GM12878 (cell line): ENCODE measurements at regions not wholly inside any gene's neighbourhood (a gene's known extent, or its start where the extent isn't known, plus 50 kb on each side); places are given as distances from the start of the nearest gene placed in this dataset.

Experiments
- ATAC-seq: fragments of 200-7000 bp; cut with Tn5 transposase; 3 replicates; pipeline ENCODE4 v1.9.1; 2020; ENCODE audit warnings: mild to moderate bottlenecking, moderate library complexity
- BruUV-seq: library from RNA; stranded (reverse); fragments of 400-500 nt; replicated peaks from 2 replicates; lab custom pipeline; 2021; lab: Mats Ljungman, UMichigan
- CTCF ChIA-PET: fragments of 300-600 bp; sonication (Branson Sonifier 250); formaldehyde crosslinking; extraction: SDS; loops from one replicate; lab custom pipeline; 2021; ENCODE audit warnings: inconsistent platforms; lab: Yijun Ruan, JAX
- POLR2A ChIA-PET: fragments of 350-600 bp; formaldehyde crosslinking; extraction: SDS; loops from one replicate; lab custom pipeline; 2021; ENCODE audit warnings: inconsistent platforms; lab: Charles Lee
- RAD21 ChIA-PET: fragments of 300-600 bp; sonication (Branson Sonifier 250); formaldehyde crosslinking; loops from one replicate; lab custom pipeline; 2023; ENCODE audit warnings: antibody characterized with exemption; ENCODE audit not compliant: unreplicated experiment; lab: Charles Lee
- SMC1A ChIA-PET: fragments of 300-600 bp; sonication (Branson Sonifier 250); formaldehyde crosslinking; loops from one replicate; lab custom pipeline; 2023; ENCODE audit not compliant: unreplicated experiment, uncharacterized antibody; lab: Charles Lee
- DNase-seq: peaks from one replicate; pipeline ENCODE4 v3.0.0-alpha.2; 2011; ENCODE audit warnings: low read depth, low spot score
- FAIRE-seq: peaks from 3 replicates; lab custom pipeline; 2011; peaks lifted over from hg19 to GRCh38; lab: Jason Lieb, UNC
- H2AFZ ChIP-seq: 2 replicates; pipeline ENCODE4 v1.6.0; 2011; ENCODE audit warnings: low read depth, low read length, control low read depth; ENCODE audit not compliant: control insufficient read depth
- H3K27ac ChIP-seq: 2 replicates; pipeline ENCODE4 v1.5.1; 2011; ENCODE audit warnings: control low read depth; ENCODE audit not compliant: control insufficient read depth, insufficient read depth
- H3K27me3 ChIP-seq, 2 experiments: replicated peaks in 1 of 2; 2 replicates each; pipeline versions ENCODE4 v1.6.0 to v1.6.1; 2011; ENCODE audit warnings: low read length in 1 of 2; ENCODE audit not compliant: control insufficient read depth in 2 of 2, insufficient read depth in 2 of 2
- H3K36me3 ChIP-seq, 2 experiments: 2 replicates each; pipeline ENCODE4 v1.5.1; 2011; ENCODE audit warnings: low read length in 1 of 2; ENCODE audit not compliant: control insufficient read depth in 2 of 2, insufficient read depth in 2 of 2
- H3K4me1 ChIP-seq: 2 replicates; pipeline ENCODE4 v1.6.1; 2011; ENCODE audit warnings: mild to moderate bottlenecking, low read length, moderate library complexity, mixed read lengths; ENCODE audit not compliant: control insufficient read depth, insufficient read depth
- H3K4me2 ChIP-seq: 2 replicates; pipeline ENCODE4 v1.6.0; 2011; ENCODE audit warnings: control low read depth; ENCODE audit not compliant: control insufficient read depth, insufficient read depth
- H3K4me3 ChIP-seq: fragments of 200-600 bp; sonication (generic); 2 replicates; pipeline ENCODE4 v1.5.1; 2016
- H3K79me2 ChIP-seq: 2 replicates; pipeline ENCODE4 v1.6.0; 2011; ENCODE audit warnings: low read length; ENCODE audit not compliant: control insufficient read depth, insufficient read depth
- H3K9ac ChIP-seq: 2 replicates; pipeline ENCODE4 v1.8.0; 2011; ENCODE audit warnings: low read length, control low read depth, mixed read lengths; ENCODE audit not compliant: control insufficient read depth, insufficient read depth
- H3K9me3 ChIP-seq: replicated peaks from 3 replicates; pipeline ENCODE4 v1.5.1; 2011; ENCODE audit warnings: mild to moderate bottlenecking, low read length; ENCODE audit not compliant: control insufficient read depth, insufficient read depth
- H4K20me1 ChIP-seq: 2 replicates; pipeline ENCODE4 v1.6.0; 2011; ENCODE audit not compliant: control insufficient read depth, insufficient read depth
- BMI1 ChIP-seq: fragments of 450-650 bp; IDR thresholded peaks from 2 replicates; pipeline ENCODE4 v1.6.1; 2016; ENCODE audit warnings: mild to moderate bottlenecking, moderate library complexity, borderline replicate concordance
- CREB1 ChIP-seq: IDR thresholded peaks from 2 replicates; pipeline ENCODE4 v1.6.1; 2012; ENCODE audit warnings: low read depth, mild to moderate bottlenecking, inconsistent platforms
- EP300 ChIP-seq, 2 experiments: fragments of 150-350 bp in 1 of 2; IDR thresholded peaks; 2 replicates each; pipeline ENCODE4 v1.6.1; 2011 to 2012; ENCODE audit warnings: low read depth in 2 of 2, low read length in 2 of 2, borderline replicate concordance in 1 of 2, improper control_type of control experiment in 1 of 2, inconsistent platforms in 1 of 2; ENCODE audit not compliant: control insufficient read depth in 1 of 2
- EZH2 ChIP-seq: IDR thresholded peaks from 2 replicates; pipeline ENCODE4 v1.6.1; 2012; ENCODE audit warnings: low read depth, mild to moderate bottlenecking, control low read depth, inconsistent platforms, low read length, borderline replicate concordance; ENCODE audit not compliant: control insufficient read depth
- FOS ChIP-seq: IDR thresholded peaks from 3 replicates; pipeline ENCODE4 v1.6.1; 2011; ENCODE audit warnings: borderline replicate concordance; ENCODE audit not compliant: insufficient read length; ENCODE audit errors: extremely low read depth
- KLF5 ChIP-seq: fragments of 450-650 bp; IDR thresholded peaks from 2 replicates; pipeline ENCODE4 v1.6.1; 2014; ENCODE audit warnings: mild to moderate bottlenecking; ENCODE audit not compliant: partially characterized antibody
- NFIC ChIP-seq: IDR thresholded peaks from 2 replicates; pipeline ENCODE4 v1.6.1; 2012; ENCODE audit warnings: low read depth, mild to moderate bottlenecking, inconsistent platforms, low read length, moderate library complexity
- NR2F1 ChIP-seq: fragments of 450-650 bp; conservative IDR thresholded peaks from 2 replicates; pipeline ENCODE4 v1.6.1; 2017; ENCODE audit warnings: mild to moderate bottlenecking
- RAD21 ChIP-seq: IDR thresholded peaks from 2 replicates; pipeline ENCODE4 v1.6.1; 2011; ENCODE audit warnings: mild to moderate bottlenecking, low read depth, low read length, moderate library complexity; ENCODE audit not compliant: insufficient read depth
- SIN3A ChIP-seq: IDR thresholded peaks from 2 replicates; pipeline ENCODE4 v1.6.1; 2012; ENCODE audit warnings: low read depth, low read length, improper control_type of control experiment
- TAF1 ChIP-seq: IDR thresholded peaks from 2 replicates; pipeline ENCODE4 v1.6.1; 2011; ENCODE audit warnings: mild to moderate bottlenecking, low read depth, low read length, borderline replicate concordance
- TCF12 ChIP-seq: IDR thresholded peaks from 2 replicates; pipeline ENCODE4 v1.6.1; 2011; ENCODE audit warnings: low read depth, mild to moderate bottlenecking, low read length
- YBX1 ChIP-seq: fragments of 450-650 bp; IDR thresholded peaks from 2 replicates; pipeline ENCODE4 v1.6.1; 2016; ENCODE audit warnings: antibody characterized with exemption
- ZNF217 ChIP-seq: fragments of 450-650 bp; IDR thresholded peaks from 2 replicates; pipeline ENCODE4 v1.6.1; 2017; ENCODE audit warnings: antibody characterized with exemption, mild to moderate bottlenecking
- WGBS: methylation state at CpG from one replicate; pipeline ENCODE4 v1.1.6; 2016; ENCODE audit warnings: low lambda C conversion rate; ENCODE audit not compliant: insufficient replicate concordance, insufficient coverage; ENCODE audit errors: missing lambda C conversion rate; 5-methylcytosine and 5-hydroxymethylcytosine counted together
- in situ Hi-C: fragments of 300-500 bp; cut with MboI; formaldehyde crosslinking; loops from 9 replicates; pipeline ENCODE4 v1.14.3; 2018; ENCODE audit warnings: mixed read lengths
- intact Hi-C: fragments of 100-400 bp; cut with micrococcal nuclease; formaldehyde crosslinking; loops from one replicate; pipeline ENCODE4 v1.14.2; 2022; ENCODE audit not compliant: unreplicated experiment
- TF ChIP-seq, protein P1 (sequence below): IDR thresholded peaks from 2 replicates; pipeline ENCODE4 v1.6.1; 2011; ENCODE audit warnings: borderline replicate concordance, low read depth, mild to moderate bottlenecking, moderate library complexity, low read length; ENCODE audit not compliant: insufficient read depth, poor library complexity, severe bottlenecking
- TF ChIP-seq, protein P2 (sequence below): IDR thresholded peaks from 2 replicates; pipeline ENCODE4 v1.6.1; 2011; ENCODE audit warnings: mild to moderate bottlenecking, low read depth, low read length, moderate library complexity; ENCODE audit not compliant: insufficient replicate concordance
- TF ChIP-seq, protein P3 (sequence below): fragments of 450-650 bp; IDR thresholded peaks from 2 replicates; pipeline ENCODE4 v1.6.1; 2017; ENCODE audit warnings: low read depth, mild to moderate bottlenecking, moderate library complexity
- TF ChIP-seq, protein P4 (sequence below): IDR thresholded peaks from 2 replicates; pipeline ENCODE4 v1.6.1; 2012; ENCODE audit warnings: low read length, inconsistent platforms

DNA sequence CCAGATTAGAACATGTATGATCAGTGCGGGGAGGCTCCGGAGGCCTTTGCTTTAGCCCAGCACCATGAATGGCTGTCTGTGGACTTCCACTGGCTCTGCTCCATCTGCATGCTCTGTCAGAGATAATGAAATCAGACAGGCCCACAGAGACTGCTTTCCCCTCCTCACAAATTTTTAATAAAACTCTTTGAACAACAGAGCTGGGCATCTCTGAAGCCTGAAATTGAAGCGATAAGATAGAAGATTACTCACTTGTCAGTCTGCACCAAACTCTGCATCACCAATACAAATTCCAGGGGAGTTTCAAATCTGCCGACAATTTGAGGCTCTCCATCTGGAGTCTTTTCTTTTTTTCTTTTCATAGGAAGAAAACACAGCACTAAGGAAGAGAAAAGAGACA is 110.0 kb downstream of the DYRK2 start (continued):
- no peak for TF ChIP-seq NFIC
- TF ChIP-seq, protein P1, sequence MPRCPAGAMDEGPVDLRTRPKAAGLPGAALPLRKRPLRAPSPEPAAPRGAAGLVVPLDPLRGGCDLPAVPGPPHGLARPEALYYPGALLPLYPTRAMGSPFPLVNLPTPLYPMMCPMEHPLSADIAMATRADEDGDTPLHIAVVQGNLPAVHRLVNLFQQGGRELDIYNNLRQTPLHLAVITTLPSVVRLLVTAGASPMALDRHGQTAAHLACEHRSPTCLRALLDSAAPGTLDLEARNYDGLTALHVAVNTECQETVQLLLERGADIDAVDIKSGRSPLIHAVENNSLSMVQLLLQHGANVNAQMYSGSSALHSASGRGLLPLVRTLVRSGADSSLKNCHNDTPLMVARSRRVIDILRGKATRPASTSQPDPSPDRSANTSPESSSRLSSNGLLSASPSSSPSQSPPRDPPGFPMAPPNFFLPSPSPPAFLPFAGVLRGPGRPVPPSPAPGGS, result no peak

DNA sequence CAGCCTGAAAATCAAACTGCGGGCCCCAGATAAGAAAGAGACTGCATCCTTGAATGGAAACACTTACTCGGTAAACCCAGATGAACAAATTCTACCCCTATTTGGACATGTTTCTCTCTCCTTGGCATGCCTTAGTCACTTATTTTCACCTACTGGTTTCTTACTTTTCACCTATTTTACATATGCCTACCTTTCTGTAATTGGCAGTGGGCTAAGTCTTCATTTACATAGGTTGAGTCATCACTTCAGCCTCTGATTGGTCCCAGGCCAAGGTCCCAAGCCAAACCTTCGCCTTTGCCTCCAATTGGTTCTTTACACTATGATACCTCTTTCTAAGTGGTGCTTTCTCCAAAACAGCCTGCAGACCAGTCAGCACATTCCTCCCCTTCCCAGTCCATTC is 111.3 kb downstream of the DYRK2 start:
- POLR2A ChIA-PET, result no interaction called here
- no peak for ATAC-seq
- CTCF ChIA-PET, result no interaction called here
- TF ChIP-seq KLF5 (no peak), EZH2 (no peak), FOS (no peak), NR2F1 (no peak), YBX1 (no peak), ZNF217 (no peak), SIN3A (no peak), RAD21 (no peak), CREB1 (no peak), EP300 (IDR thresholded peaks at IDR 0.05; ENCODE audit: borderline replicate concordance in 1 of 2, control insufficient read depth in 1 of 2, low read depth in 2 of 2, low read length in 2 of 2) (no peak), BMI1 (no peak), TAF1 (no peak), TCF12 (no peak)
- TF ChIP-seq, protein P2, sequence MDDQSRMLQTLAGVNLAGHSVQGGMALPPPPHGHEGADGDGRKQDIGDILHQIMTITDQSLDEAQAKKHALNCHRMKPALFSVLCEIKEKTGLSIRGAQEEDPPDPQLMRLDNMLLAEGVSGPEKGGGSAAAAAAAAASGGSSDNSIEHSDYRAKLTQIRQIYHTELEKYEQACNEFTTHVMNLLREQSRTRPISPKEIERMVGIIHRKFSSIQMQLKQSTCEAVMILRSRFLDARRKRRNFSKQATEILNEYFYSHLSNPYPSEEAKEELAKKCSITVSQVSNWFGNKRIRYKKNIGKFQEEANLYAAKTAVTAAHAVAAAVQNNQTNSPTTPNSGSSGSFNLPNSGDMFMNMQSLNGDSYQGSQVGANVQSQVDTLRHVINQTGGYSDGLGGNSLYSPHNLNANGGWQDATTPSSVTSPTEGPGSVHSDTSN, result no peak
- TF ChIP-seq, protein P3, sequence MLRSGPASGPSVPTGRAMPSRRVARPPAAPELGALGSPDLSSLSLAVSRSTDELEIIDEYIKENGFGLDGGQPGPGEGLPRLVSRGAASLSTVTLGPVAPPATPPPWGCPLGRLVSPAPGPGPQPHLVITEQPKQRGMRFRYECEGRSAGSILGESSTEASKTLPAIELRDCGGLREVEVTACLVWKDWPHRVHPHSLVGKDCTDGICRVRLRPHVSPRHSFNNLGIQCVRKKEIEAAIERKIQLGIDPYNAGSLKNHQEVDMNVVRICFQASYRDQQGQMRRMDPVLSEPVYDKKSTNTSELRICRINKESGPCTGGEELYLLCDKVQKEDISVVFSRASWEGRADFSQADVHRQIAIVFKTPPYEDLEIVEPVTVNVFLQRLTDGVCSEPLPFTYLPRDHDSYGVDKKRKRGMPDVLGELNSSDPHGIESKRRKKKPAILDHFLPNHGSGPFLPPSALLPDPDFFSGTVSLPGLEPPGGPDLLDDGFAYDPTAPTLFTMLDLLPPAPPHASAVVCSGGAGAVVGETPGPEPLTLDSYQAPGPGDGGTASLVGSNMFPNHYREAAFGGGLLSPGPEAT, result no peak
- TF ChIP-seq, protein P4, sequence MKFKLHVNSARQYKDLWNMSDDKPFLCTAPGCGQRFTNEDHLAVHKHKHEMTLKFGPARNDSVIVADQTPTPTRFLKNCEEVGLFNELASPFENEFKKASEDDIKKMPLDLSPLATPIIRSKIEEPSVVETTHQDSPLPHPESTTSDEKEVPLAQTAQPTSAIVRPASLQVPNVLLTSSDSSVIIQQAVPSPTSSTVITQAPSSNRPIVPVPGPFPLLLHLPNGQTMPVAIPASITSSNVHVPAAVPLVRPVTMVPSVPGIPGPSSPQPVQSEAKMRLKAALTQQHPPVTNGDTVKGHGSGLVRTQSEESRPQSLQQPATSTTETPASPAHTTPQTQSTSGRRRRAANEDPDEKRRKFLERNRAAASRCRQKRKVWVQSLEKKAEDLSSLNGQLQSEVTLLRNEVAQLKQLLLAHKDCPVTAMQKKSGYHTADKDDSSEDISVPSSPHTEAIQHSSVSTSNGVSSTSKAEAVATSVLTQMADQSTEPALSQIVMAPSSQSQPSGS, result no peak

More for the DNA sequence above, 111.3 kb downstream of the DYRK2 start:
- Histone ChIP-seq H3K27me3 (no peaks in the 10 kb centered on the region; a peak in 1 of 4 replicates), H3K4me2 (no peak overlapping the region), H2AFZ (no peak overlapping the region), H3K79me2 (no peaks in the 10 kb centered on the region), H3K27ac (no peak overlapping the region), H4K20me1 (no peaks in the 10 kb centered on the region), H3K9me3 (no peaks in the 10 kb centered on the region; the same call in 2 of the 3 replicates), H3K36me3 (no peaks in the 10 kb centered on the region), H3K9ac (no peak overlapping the region), H3K4me1 (peaks cover 20% of the 10 kb centered on the region; the same call in 1 of the 2 replicates), H3K4me3 (no peak overlapping the region)
- BruUV-seq, result no TSS peak
- RAD21 ChIA-PET, result no interaction called here
- 73% methylated on average over 3 of the region's 3 CpGs for WGBS
- in situ Hi-C loops (no loop called here), intact Hi-C loops (loop anchor here (5.0 kb wide), 1 partner anchor 63 kb away; no protein-coding TSS in a partner anchor)
- SMC1A ChIA-PET, result no interaction called here
- no peak for FAIRE-seq
- no peak for DNase-seq
